NCI-H2029 treated with DMSO at 0.1 percent for 48 hours (cell line): ENCODE measurements at regions not wholly inside any gene's neighbourhood (a gene's known extent, or its start where the extent isn't known, plus 50 kb on each side); places are given as distances from the start of the nearest gene placed in this dataset.
"Not testable (repeated sequence)": the region's sequence is repeated elsewhere in the genome, so short reads cannot be mapped to it uniquely, and the experiment has no call there.

Experiments
- DNase-seq: peaks from one replicate; lab custom pipeline; 2025; lab: John Stamatoyannopoulos, UW

DNA sequence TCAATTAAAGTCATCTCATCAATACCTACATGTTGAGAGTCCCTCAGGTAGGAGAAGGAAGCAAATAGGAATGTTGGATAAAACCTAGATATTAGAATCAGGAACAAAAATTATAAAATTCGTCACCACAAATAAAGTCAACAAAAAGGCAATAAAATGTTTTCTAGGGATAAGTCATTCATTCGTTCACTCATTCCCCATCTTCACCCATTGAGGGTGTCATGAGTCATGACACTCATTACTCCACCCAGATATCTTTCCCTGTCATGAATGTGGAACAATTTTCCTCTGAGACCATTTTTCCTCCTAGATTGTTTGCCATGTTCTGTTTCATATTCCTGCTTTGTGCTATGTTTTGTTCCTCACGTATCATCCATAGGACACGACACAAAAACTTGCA, 50.9 kb upstream of the OLIG3 start:
- DNase-seq = no peak

DNA sequence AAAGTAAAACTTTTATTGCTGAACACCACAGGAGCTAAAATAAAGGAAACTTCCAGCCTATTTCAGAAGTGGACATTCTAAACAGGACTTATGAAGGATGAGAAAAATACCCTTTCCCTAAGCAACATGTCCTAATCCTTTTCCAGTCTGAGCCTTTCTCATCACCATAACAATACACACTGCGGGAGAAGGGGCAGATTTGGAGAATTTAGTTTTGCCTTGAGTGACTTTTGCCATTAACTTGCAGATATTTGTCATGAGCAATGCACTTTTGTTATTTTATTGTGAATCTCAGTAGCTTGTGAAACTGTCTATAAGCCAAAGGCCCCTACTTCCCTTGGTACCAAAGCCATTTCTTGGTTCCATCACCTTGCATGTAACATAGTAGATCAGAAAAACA, 53.0 kb upstream of the OLIG3 start:
- no peak for DNase-seq

DNA sequence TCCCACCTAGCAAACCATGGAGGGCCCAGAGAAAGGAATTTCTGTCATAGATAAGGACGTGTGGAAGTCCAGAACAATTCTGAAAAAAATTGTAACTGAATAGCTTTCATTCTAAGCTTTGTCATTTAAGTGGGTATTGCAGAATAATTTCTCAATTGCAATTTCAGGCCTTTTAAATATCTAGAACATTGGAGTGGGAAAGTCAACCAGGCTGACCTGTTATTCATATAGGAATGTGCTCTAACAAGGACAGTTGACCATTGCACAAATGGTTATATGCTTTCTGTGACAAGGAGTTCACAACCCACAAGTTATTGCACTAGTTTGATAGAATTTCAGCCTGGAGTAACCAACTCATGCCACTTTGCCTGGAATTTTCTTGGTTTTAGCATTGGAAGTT, 53.4 kb upstream of the OLIG3 start:
- no peak for DNase-seq

DNA sequence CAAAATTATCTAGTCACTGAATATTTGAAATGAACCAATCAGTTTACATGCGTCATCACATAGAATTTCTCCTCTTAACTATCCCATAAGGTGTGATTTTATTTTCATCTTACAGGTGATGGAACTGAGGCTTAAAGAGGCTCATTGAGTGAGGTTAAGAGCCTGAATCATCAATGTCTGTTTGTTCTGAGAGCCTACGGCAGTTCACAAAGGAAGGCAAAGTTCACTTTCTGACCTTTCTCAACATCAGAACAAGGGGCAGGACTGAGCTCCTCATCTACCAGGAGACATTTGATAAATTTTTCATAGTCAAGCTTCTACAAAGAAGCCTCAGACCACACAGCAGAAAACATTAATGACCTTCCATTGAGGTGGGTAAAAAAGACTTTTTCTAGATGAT, 54.9 kb upstream of the OLIG3 start:
- DNase-seq = no peak

DNA sequence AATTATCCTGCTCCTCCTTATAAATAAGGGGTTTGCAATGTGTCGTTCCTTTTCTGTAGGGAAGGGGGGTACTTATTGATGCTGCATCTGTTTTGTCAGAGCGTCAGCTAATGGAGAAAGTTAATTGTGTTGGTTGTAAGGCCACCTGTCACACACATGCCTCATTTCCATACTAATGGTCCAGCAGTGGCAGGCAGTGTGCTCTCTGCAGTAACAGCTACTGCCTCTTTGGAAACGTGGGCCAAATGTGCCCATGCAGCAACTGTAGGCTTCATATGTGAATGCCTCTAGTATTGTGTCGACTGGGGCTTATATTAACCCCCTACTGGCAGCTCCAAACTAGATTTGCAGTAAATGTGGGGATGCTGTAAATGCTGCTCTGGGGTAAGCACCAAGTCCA, 56.3 kb upstream of the OLIG3 start:
- no peak for DNase-seq

DNA sequence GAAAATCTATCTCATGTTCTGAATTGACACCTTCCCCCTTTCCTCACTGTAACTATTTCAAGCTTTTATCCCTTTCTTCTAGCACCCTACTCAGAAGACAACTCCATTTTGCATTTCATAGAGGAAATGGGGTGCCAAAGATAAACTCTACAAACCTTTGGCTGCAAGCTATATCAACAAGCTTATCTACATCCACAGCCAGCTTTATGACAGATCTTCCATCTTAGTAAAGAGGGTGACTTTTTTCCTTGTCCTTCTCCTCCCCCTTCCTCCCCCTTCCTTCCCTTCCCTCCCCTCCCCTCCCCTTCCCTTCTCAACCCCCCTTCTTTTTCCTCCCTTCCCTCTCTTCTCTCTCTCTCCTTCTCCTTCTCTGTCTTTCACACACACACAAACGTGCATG, 58.0 kb upstream of the OLIG3 start:
- no peak for DNase-seq

DNA sequence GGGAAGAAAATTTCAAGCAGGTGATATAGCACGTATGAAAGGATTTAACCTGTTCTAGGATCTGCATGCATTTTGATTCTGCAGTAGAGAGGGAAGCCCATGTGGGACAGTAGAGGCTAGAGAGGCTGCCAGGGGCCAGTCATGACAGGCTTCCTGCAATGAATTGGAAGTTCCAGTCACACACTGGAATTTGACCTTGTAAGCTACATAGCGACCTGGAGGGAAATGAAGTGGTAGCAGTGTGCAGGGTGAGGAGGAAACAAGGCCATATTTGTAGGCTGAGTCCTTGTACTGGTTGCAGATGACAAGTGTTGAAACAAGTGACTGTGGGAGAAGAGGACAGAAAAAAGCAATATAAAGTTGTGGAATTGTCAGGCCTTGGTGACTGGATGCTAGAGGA, 58.6 kb upstream of the OLIG3 start:
- DNase-seq = no peak

DNA sequence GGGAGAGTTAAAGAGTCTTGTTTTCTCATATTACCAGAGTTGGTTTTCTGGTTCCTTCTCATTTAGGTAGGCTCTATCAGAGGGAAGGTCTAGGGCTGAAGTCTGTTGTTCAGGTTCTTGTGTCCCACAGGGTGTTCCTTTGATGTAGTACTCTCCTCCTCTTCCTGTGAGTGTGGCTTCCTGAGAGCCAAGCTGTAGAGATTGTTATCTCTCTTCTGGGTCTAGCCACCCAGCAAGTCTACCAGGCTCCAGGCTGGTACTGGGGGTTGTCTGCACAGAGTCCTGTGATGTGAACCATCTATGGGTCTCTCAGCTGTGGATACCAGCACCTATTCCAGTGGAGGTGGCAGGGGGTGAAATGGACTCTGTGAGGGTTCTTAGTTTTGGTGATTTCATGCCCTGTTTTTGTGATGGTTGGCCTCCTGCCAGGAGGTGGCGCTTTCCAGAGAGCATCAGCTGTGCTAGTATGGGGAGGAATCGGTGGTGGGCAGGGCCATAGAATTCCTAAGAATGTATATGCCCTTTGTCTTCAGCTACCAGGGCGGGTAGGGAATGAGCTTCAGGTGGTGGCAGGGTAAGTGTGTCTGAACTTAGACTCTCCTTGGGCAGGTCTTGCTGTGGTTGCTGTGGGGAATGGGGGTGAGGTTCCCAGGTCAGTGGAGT, 65.5 kb upstream of the OLIG3 start:
- DNase-seq = not testable (repeated sequence)

DNA sequence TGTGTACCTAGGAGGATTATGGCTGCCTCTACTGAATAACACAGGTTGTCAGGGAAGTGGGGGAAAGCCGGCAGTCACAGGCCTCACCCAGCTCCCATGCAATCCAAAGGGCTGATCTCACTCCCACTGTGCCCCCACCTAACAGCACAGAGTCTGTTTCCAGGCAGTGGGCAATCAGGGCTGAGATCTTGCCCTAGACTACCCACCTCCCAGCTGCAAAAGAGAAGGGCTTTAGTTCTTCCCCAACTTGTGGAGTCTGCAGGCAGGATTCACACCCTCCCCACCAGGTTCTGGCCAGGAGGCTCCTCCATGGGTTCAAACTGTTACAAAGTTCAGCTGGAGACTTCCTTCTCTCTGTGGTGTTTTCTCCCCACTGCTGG, 66.0 kb upstream of the OLIG3 start:
- DNase-seq = no peak

DNA sequence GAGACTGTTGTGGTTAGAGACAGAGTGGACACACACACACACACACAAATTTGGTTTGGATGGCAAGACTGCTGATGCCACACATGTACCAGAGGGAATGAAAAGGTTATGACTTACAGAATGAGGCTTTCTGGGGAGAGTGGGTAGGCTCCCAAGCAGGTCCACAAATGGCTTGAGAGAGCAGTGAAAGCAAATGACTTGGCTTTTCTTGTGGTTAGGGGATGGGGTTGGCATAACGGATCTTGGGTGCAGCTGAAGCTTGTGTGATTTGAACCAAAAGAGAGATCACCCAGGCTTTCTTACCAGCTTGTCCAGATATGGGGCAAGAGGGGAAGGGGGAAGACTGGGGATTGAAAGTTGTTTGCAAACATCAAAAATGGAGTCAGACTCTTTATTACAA, 73.9 kb upstream of the OLIG3 start:
- no peak for DNase-seq

DNA sequence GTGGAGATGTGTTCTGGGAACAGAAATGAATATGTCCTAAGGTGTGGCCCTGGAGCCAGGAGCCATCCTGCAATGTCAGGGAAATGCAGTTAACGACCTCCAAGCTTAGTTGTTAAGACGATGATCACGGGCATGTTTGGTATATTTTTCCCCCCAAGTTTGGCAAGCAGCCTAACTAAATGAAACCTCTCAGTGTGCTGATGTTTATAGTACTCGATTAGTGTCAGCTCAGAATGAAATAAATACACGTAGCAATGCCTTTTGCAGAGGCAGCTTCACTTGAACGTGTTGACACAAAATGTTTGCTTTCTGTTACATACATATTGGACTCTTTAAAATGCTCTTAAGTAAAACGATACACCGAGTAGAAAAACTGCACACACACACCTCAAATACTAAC, 76.2 kb upstream of the OLIG3 start:
- peak; percentile 12 for DNase-seq

DNA sequence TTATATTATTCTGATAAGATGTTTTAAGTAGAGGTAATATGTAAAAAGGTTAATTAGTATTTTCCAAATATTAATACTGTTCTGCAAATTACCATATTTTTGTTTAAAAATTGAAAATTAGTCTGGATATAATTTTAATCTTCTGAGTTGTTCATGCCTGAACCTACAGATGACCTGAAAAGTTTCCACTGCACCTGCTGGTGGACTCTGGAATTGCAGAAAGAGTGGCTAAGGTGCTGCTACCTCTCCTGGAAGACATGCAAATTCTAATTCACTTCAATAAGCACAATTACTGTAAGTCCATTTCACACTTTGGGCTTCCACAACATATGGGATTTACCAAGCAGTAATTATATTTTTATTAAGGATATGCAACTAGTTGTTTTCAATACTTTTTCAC, 77.7 kb upstream of the OLIG3 start:
- DNase-seq = no peak

DNA sequence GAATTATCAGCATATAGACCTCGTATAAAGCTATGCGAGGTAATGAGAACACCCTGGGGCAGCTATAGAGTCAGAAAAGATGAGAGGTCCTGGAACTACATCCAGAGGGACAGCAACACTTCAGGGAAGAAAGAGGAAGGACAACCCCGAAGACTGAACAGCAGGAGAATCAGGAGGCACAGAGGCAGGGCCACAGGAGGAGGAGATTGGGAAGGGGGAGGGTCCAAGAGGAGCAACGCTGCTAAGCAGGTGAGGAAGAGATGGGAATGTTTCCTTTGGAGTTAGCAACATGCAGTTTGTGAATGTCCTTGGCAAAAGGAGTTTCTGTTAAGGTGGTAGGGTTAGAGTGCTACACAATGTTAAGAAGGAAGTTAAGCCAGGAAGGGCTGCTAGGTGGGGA, 79.5 kb upstream of the OLIG3 start:
- no peak for DNase-seq

DNA sequence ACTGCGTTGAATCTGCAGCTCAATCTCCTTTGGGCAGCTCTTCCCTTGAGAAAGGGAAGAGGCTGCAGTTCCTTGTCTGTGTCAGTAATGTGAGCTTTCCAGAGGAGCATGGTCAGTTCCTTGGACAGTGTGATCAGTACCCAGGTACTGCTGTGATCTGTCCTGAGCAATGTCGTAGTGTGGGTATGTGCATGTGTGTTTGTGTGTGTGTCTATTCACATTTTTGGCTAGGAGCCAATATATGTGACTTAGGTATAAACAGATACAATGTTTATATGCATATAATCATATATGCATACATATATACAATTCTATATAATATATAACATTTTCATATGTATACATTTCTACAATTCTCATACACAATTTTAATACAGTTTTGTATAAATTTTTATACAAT, 85.4 kb upstream of the OLIG3 start:
- no peak for DNase-seq

DNA sequence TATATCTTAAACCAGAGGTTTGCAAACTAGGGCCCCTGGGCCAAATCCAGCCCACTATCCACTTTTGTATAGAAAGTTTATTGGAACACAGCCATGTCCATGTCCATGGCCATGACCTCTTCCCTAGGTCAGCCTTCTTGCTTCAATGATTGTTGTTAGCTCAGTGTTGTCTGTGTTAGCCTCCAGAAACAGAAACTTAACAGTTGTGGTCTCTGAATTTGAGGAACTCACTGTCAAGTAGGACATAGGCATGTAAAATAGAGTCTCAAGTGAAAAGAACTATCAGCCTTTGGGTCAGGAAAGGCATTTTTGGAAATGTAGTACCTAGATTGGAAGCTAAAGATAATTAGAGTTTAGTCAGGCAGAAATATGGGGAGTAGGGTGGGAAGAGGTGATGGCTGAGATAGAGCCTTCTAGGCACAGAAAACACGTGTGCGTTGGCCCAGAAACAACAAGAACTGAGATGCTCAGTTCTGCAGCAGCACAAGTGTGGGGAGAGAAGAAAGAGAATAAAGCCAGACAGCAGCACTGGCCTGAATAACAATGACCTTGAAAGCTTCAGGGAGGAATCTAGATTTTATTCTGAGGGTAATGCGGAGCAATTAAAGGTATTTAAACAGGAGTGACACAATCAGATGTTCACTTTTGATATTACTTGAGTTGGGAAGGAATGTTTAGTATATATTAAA, 87.0 kb upstream of the OLIG3 start:
- DNase-seq = no peak

DNA sequence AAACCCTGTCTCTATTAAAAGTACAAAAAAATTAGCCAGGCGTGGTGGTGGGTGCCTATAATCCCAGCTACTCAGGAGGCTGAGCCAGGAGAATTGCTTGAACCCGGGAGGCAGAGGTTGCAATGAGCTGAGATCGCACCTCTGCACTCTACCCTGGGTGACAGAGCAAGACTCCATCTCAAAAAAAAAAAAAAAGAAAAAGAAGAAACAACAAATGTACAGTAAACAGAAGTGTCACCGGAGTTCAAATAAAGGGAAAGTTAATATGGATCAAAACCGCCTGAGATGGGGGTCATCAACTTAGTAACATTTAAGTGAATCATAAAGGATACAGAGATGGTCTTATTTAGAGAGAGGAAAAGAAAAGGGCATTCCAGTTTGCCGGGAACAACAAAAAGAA, 89.3 kb upstream of the OLIG3 start:
- not testable (repeated sequence) for DNase-seq

DNA sequence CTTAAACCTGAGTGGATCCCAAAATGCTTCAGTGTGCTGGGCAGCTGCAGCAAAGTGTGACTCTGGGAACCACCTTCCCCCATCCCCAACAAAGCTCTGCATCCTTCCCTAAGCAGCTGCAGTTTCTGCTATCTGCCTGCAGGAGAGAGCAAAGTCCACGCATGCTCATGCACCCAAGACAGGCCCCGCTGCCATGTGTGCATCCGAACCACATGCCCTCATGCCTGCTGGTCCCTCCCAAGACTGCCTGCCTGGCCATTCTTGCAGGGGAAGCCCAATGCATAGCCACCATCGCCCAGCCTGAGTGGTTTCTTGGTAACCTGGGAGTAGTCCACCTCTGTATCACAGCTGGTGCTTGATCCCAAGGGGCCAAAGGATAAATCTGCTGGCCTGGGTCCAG, 94.3 kb upstream of the OLIG3 start:
- no peak for DNase-seq

DNA sequence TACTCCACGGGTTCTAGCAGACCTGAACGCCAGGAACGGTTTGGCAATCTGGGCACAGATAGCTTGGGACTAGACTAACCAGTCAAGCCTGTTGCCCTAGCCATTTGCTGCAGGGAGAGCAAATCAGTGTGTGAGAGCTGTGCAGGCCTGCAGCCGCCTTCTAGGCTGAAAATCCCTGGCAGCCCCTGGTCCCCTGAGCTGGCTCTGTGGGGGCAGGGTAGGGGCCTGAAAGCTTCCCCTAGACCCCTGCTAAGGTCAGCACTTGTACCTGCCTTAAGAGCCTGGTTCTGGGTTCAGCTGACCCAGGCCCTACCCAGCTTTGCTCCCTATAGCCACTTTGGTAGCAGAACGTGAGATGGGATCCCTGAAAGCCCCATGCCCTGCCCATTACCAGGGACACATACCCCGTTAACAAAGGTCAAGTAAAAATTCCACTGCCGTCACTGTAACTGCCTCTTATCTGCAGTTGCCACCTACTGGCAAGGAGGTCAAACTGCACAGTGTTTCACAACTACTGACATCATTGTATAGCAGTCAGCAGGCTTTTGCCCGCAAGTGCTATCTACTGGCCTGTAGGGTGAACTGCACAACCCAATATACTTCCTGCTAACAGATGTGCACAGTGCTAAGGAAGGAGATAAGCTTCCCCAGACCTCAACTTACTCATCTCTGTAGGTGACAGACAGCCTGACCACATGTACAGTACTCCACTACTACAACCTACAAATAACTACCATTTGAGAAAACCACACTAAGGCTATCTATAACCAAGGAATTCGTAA, 95.1 kb upstream of the OLIG3 start:
- DNase-seq = no peak

DNA sequence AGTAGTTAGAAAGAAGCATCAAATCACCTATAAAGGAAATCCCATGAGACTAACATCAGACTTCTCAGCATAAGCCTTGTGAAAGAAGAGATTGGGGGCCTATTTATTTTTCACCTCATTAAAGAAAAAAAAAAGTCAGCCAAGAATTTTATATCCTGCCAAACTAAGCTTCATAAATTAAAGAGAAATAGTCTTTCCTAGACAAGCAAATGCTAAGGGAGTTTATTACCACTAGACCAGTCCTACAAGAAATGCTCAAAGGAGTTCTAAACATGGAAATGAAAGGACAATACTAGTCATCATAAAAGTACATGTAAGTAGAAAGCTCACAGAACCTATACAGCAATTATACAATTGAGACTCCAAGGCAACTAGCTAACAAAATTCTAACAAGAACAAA, 96.5 kb upstream of the OLIG3 start:
- DNase-seq = no peak

DNA sequence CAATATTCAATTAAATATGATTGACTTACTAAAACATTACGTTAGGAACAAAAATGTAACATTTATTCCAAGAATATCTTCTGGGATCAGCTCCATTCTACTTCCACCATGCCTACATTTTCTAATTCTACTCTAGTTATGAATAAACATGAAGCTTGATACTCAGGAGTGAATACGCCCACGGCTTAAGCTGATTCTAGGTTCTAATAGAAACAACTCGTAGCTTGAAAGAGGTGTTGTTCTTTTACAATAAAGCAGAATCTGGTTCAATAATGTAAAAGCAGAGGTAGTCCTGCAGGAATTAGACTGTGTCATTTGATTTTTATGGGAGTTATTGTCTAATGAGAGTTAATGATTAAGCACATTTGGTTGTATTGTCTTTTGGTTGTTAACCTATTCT, 107.3 kb upstream of the OLIG3 start:
- no peak for DNase-seq

DNA sequence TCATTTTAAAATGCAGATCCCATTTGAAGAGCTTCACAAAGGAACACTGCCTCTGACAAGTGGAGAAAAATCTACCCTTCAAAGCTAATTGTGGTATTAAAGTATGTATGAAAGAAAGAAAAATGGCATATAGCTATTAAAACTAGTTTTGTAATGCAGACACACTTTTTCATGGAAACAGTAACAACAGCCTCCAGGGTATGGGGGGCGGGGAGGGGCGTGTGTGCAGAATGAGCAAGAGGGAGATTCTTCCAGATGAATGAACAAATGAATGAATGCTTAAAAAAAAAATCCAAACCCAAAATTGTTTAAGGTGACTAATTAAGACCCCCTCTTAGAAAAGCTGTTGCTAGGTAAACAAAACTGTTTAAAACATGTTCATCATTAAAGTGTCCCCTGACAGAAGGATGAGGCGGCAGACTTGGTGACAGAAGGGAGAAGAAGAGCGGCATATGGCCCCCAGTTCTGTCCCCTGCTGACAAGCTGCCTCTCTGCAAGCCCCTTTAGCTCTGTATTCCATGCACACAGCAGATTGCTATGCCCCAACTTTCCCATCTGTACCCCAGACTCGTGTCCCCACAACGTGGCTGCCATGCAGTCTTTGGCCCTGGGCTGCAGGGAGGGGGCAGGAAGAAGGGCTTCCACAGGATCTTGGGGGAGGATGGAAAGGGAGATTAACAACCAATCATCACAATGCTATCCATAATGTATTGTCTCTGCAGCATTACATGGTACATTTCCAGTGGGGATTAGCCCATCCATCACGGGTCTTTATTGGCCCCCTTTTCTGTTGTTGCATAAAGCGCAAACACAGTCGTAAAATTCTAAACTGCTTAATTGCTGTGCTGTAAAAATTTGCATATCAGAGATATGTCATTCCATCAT, 108.4 kb upstream of the OLIG3 start:
- no peak for DNase-seq

DNA sequence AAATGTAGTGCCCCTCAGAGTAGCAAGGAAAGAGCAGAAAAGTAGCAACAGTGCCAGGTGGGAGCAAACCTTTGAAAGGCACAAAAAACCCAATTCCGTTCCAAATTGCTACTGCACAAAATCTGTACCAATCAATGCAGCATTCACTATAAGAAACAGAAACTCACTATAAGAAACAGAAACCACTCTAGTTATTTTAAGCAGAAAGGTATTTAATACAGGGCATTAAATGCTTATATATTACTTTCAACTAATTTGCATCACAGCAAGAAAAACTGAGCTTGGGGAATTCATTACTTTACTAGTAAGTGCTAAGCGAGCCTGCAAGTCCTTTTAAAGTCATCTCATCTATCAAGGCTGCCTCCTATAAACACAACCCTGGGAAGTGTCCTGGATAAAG, 116.5 kb upstream of the OLIG3 start:
- no peak for DNase-seq
